ENCODE measurements at regions not wholly inside any gene's neighbourhood (a gene's known extent, or its start where the extent isn't known, plus 50 kb on each side); places are given as distances from the start of the nearest gene placed in this dataset.

DNA sequence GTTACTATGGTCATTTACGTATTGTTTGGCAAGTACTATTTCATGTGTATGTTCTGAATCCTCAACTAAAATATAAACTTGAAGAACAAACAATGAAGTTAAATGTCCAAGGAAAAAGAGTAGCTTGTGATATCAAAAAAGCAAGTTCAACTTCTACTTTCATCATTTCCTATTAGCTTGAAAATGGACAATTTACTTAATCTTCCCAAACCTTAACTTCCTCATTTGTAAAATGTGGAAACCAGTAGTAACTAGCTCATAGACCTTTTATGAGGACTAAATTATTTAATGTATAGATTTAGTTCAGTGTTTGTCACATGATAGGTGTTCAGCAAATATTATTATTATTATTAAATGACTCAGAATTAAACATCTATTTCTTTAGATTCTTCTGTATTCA is 276.8 kb upstream of the TET2 start:
- no peaks in the 10 kb centered on the region for H3K36me3 ChIP-seq (ENCODE audit: control insufficient read depth, insufficient read depth, low read length)
- Mint-ChIP-seq H3K9me3 (no peaks in the 10 kb centered on the region), H3K4me1 (no peaks in the 10 kb centered on the region), H3K27me3 (ENCODE audit: insufficient read depth) (peaks cover 6% of the 10 kb centered on the region), H3K4me3 (no peak overlapping the region), H3K36me3 (ENCODE audit: low read depth) (no peaks in the 10 kb centered on the region), H3K27ac (no peak overlapping the region)
- H3K4me1 ChIP-seq (ENCODE audit: control insufficient read depth, insufficient read depth, low read length), result no peaks in the 10 kb centered on the region
- H3K4me3 ChIP-seq (ENCODE audit: low read length), result no peak overlapping the region
- TF ChIP-seq, protein P1, sequence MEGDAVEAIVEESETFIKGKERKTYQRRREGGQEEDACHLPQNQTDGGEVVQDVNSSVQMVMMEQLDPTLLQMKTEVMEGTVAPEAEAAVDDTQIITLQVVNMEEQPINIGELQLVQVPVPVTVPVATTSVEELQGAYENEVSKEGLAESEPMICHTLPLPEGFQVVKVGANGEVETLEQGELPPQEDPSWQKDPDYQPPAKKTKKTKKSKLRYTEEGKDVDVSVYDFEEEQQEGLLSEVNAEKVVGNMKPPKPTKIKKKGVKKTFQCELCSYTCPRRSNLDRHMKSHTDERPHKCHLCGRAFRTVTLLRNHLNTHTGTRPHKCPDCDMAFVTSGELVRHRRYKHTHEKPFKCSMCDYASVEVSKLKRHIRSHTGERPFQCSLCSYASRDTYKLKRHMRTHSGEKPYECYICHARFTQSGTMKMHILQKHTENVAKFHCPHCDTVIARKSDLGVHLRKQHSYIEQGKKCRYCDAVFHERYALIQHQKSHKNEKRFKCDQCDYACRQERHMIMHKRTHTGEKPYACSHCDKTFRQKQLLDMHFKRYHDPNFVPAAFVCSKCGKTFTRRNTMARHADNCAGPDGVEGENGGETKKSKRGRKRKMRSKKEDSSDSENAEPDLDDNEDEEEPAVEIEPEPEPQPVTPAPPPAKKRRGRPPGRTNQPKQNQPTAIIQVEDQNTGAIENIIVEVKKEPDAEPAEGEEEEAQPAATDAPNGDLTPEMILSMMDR (conservative IDR thresholded peaks at IDR 0.05), result no peak
- no peaks in the 10 kb centered on the region for H3K27me3 ChIP-seq (ENCODE audit: control insufficient read depth, insufficient read depth, low read length, poor library complexity, severe bottlenecking)
- no peak for DNase-seq
- no CpG with 5 or more reads among the region's 1 CpG for WGBS, 2 experiments (ENCODE audit: insufficient coverage in 1 of 2, insufficient read length in 1 of 2)
- H3K9me3 ChIP-seq (ENCODE audit: control insufficient read depth, low read length), result no peaks in the 10 kb centered on the region
- no peak overlapping the region for H3K27ac ChIP-seq (ENCODE audit: low read depth, low read length)
- H3K9ac ChIP-seq (ENCODE audit: extremely low read depth, low read length, poor library complexity, severe bottlenecking), result no peak overlapping the region

DNA sequence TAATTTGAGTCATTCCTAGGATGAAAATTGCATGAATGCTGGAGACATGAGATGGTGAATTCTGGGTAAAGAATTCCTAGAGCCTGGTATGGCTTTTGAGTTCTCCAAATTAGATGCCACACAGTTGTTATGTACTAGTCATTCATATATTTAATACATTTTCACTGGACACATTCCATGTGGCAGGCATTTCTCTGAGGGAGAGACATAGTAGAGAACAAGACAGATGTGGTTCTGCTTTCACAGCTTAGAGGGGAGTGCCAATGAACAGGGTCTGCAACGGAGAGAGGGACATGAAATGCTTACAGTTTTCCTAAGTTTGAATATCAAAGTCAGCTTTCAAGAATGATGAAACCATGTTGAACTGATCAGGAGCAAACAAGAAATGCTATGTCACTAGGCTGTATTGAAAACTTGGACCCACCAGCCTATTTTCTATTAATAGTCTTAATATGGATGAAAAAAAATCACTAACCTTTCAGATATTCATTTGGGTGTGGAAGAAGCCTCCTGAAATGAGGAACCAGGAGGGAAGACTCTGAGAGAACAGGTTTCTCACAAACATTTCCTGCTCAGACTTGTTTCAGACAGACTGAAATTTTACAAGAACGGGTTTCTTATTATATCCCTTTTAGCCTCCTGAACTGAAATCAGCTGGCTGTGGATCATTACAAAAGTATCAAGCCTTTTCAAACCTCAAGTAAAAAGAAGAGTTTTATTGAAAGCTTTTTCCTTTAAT is 276.0 kb upstream of the TET2 start:
- H3K27me3 Mint-ChIP-seq (ENCODE audit: insufficient read depth), result peaks cover 6% of the 10 kb centered on the region
- no peak overlapping the region for H3K27ac Mint-ChIP-seq
- H3K27ac ChIP-seq (ENCODE audit: low read depth, low read length), result no peak overlapping the region
- no peaks in the 10 kb centered on the region for H3K36me3 Mint-ChIP-seq (ENCODE audit: low read depth)
- H3K4me3 ChIP-seq (ENCODE audit: low read length), result no peak overlapping the region
- TF ChIP-seq, protein P1 (conservative IDR thresholded peaks at IDR 0.05), result no peak
- no peaks in the 10 kb centered on the region for H3K9me3 ChIP-seq (ENCODE audit: control insufficient read depth, low read length)
- no peaks in the 10 kb centered on the region for H3K9me3 Mint-ChIP-seq
- no peak overlapping the region for H3K9ac ChIP-seq (ENCODE audit: extremely low read depth, low read length, poor library complexity, severe bottlenecking)
- H3K36me3 ChIP-seq (ENCODE audit: control insufficient read depth, insufficient read depth, low read length), result no peaks in the 10 kb centered on the region
- H3K4me1 Mint-ChIP-seq, result no peaks in the 10 kb centered on the region
- no peaks in the 10 kb centered on the region for H3K27me3 ChIP-seq (ENCODE audit: control insufficient read depth, insufficient read depth, low read length, poor library complexity, severe bottlenecking)
- H3K4me3 Mint-ChIP-seq, result no peak overlapping the region
- DNase-seq, result no peak
- WGBS, 2 experiments (ENCODE audit: insufficient coverage in 1 of 2, insufficient read length in 1 of 2), result 61 to 65% methylated on average over 2 of the region's 2 CpGs
- H3K4me1 ChIP-seq (ENCODE audit: control insufficient read depth, insufficient read depth, low read length), result no peaks in the 10 kb centered on the region

DNA sequence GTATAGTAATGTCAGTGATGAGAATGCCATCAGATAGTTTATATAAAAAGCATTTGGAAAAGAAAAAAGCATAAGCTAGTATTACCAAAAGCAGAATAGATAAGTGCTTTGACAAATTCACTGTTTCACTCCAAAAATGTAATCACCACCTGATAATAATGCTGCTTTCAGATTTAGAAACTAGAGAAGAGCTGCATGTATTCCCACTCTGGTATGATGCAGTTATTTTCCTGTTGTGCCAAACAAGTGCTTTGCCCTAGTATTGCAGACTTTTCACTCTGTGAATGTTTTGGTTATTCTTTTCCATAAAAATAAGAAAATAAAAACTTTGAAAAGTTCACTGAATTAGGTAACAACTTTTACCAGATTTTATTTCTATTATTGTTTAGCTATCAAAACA is 267.7 kb upstream of the TET2 start:
- Histone ChIP-seq H3K4me1 (ENCODE audit: control insufficient read depth, insufficient read depth, low read length) (no peaks in the 10 kb centered on the region), H3K4me3 (ENCODE audit: low read length) (no peak overlapping the region), H3K27me3 (ENCODE audit: control insufficient read depth, insufficient read depth, low read length, poor library complexity, severe bottlenecking) (peaks cover 8% of the 10 kb centered on the region), H3K9ac (ENCODE audit: extremely low read depth, low read length, poor library complexity, severe bottlenecking) (no peak overlapping the region), H3K27ac (ENCODE audit: low read depth, low read length) (no peak overlapping the region), H3K9me3 (ENCODE audit: control insufficient read depth, low read length) (no peaks in the 10 kb centered on the region), H3K36me3 (ENCODE audit: control insufficient read depth, insufficient read depth, low read length) (no peaks in the 10 kb centered on the region)
- no peak overlapping the region for H3K4me3 Mint-ChIP-seq
- no peaks in the 10 kb centered on the region for H3K36me3 Mint-ChIP-seq (ENCODE audit: low read depth)
- no peaks in the 10 kb centered on the region for H3K4me1 Mint-ChIP-seq
- no peak for DNase-seq
- TF ChIP-seq, protein P1 (conservative IDR thresholded peaks at IDR 0.05), result no peak
- H3K9me3 Mint-ChIP-seq, result no peaks in the 10 kb centered on the region
- H3K27me3 Mint-ChIP-seq (ENCODE audit: insufficient read depth), result peaks cover 8% of the 10 kb centered on the region
- no peak overlapping the region for H3K27ac Mint-ChIP-seq
